DMS79 (cell line): ENCODE measurements at regions not wholly inside any gene's neighbourhood (a gene's known extent, or its start where the extent isn't known, plus 50 kb on each side); places are given as distances from the start of the nearest gene placed in this dataset.

Source experiments
- DNase-seq: peaks from one replicate; lab custom pipeline; 2025; lab: John Stamatoyannopoulos, UW

- no peak for DNase-seq
Observed at GRCh38 chrX:150164971-150165600, 198.0 kb upstream of the MAMLD1 start.

- no peak for DNase-seq
Observed at GRCh38 chrX:150165776-150166610, 197.1 kb upstream of the MAMLD1 start.

- no peak for DNase-seq
Observed at GRCh38 chrX:150167482-150168324, 195.4 kb upstream of the MAMLD1 start.

- DNase-seq: no peak
Observed at GRCh38 chrX:150182161-150182560, 181.0 kb upstream of the MAMLD1 start.

- no peak for DNase-seq
Observed at GRCh38 chrX:150184491-150184890, 178.6 kb upstream of the MAMLD1 start.

- DNase-seq: no peak
Observed at GRCh38 chrX:150185766-150186165, 177.4 kb upstream of the MAMLD1 start.

GRCh38 chrX:150192816-150193215 lies 170.3 kb upstream of the MAMLD1 start:
- no peak for DNase-seq

GRCh38 chrX:150196285-150196684 lies 166.8 kb upstream of the MAMLD1 start:
- DNase-seq: no peak

- no peak for DNase-seq
Observed at GRCh38 chrX:150197388-150197787, 165.7 kb upstream of the MAMLD1 start.

GRCh38 chrX:150198776-150199175 lies 164.3 kb upstream of the MAMLD1 start:
- DNase-seq: peak; percentile 22

GRCh38 chrX:150199181-150199580 lies 163.9 kb upstream of the MAMLD1 start:
- no peak for DNase-seq

GRCh38 chrX:150199803-150200202 lies 163.3 kb upstream of the MAMLD1 start:
- DNase-seq: no peak

GRCh38 chrX:150200361-150200760 lies 162.8 kb upstream of the MAMLD1 start:
- no peak for DNase-seq

- no peak for DNase-seq
Observed at GRCh38 chrX:150200820-150201287, 162.3 kb upstream of the MAMLD1 start.

GRCh38 chrX:150201391-150201790 lies 161.7 kb upstream of the MAMLD1 start:
- no peak for DNase-seq

GRCh38 chrX:150201841-150202240 lies 161.3 kb upstream of the MAMLD1 start:
- DNase-seq: no peak

- no peak for DNase-seq
Observed at GRCh38 chrX:150202641-150203247, 160.4 kb upstream of the MAMLD1 start.

- DNase-seq: no peak
Observed at GRCh38 chrX:150203248-150203645, 159.9 kb upstream of the MAMLD1 start.

- no peak for DNase-seq
Observed at GRCh38 chrX:150205011-150205410, 158.1 kb upstream of the MAMLD1 start.

- no peak for DNase-seq
Observed at GRCh38 chrX:150207733-150208132, 155.4 kb upstream of the MAMLD1 start.

- DNase-seq: no peak
Observed at GRCh38 chrX:150211988-150212387, 151.1 kb upstream of the MAMLD1 start.
